Parathyroid adenoma (tissue), 2 donors: ENCODE measurements at regions not wholly inside any gene's neighbourhood (a gene's known extent, or its start where the extent isn't known, plus 50 kb on each side); places are given as distances from the start of the nearest gene placed in this dataset.

Source experiments
- H2AFZ ChIP-seq: fragments of 300-600 bp; sonication (generic); one replicate; pipeline ENCODE4 v1.7.0; 2017; ENCODE audit warnings: antibody characterized with exemption, mild to moderate bottlenecking
- H3K27ac ChIP-seq: fragments of 300-600 bp; sonication (generic); one replicate; pipeline ENCODE4 v1.7.0; 2017
- H3K27me3 ChIP-seq: fragments of 300-600 bp; sonication (generic); one replicate; pipeline ENCODE4 v1.7.0; 2017; ENCODE audit warnings: low read length; ENCODE audit not compliant: control insufficient read depth, insufficient read depth
- H3K36me3 ChIP-seq: fragments of 300-600 bp; sonication (generic); one replicate; pipeline ENCODE4 v1.7.0; 2017; ENCODE audit warnings: low read length; ENCODE audit not compliant: control insufficient read depth, insufficient read depth
- H3K4me1 ChIP-seq: fragments of 300-600 bp; sonication (generic); one replicate; pipeline ENCODE4 v1.7.0; 2017; ENCODE audit warnings: control low read depth
- H3K4me2 ChIP-seq: fragments of 300-600 bp; sonication (generic); one replicate; pipeline ENCODE4 v1.7.0; 2017; ENCODE audit warnings: low read length
- H3K4me3 ChIP-seq: fragments of 300-600 bp; sonication (generic); one replicate; pipeline ENCODE4 v1.7.0; 2017; ENCODE audit warnings: low read depth, low read length
- H3K79me2 ChIP-seq: fragments of 300-600 bp; sonication (generic); one replicate; pipeline ENCODE4 v1.7.0; 2017; ENCODE audit warnings: control low read depth
- H3K9ac ChIP-seq: fragments of 300-600 bp; sonication (generic); one replicate; pipeline ENCODE4 v1.7.0; 2017; ENCODE audit warnings: mild to moderate bottlenecking
- H3K9me3 ChIP-seq: fragments of 300-600 bp; sonication (generic); one replicate; pipeline ENCODE4 v1.7.0; 2017; ENCODE audit warnings: low read length; ENCODE audit not compliant: control insufficient read depth
- TF ChIP-seq, protein P1 (sequence below): fragments of 300-600 bp; sonication (generic); IDR thresholded peaks from one replicate; pipeline ENCODE4 v1.7.0; 2017; ENCODE audit warnings: antibody characterized with exemption, mild to moderate bottlenecking
- donor health status: primary hyperparathyroidism.

DNA sequence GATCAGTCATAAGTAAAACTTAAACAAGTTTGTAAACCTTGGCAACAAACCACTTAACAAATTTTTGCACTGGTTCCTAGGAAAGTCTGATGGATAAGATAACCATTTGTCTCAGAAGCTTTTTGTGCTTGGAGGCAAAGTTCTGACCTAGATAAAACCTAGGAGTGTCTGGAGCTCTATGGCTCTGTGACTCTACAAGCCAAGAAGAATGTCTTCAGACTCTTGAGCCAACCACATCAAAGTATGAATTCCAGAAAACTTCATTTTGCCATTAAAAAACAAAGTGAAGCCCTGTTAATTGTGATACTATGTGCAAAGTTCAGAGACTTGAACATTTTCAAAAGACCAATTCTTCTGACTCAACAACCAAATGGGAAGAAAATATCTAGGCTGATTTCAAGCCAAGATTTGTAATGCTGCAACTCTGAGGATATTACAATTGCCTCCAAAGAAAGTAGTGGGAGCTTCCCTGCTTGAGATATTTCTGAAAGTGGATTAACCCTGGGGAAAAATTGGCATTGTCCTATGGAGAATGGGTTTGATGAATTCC, 158.1 kb upstream of the FOXQ1 start:
- no peaks in the 10 kb centered on the region for H3K4me1 ChIP-seq
- TF ChIP-seq, protein P1, sequence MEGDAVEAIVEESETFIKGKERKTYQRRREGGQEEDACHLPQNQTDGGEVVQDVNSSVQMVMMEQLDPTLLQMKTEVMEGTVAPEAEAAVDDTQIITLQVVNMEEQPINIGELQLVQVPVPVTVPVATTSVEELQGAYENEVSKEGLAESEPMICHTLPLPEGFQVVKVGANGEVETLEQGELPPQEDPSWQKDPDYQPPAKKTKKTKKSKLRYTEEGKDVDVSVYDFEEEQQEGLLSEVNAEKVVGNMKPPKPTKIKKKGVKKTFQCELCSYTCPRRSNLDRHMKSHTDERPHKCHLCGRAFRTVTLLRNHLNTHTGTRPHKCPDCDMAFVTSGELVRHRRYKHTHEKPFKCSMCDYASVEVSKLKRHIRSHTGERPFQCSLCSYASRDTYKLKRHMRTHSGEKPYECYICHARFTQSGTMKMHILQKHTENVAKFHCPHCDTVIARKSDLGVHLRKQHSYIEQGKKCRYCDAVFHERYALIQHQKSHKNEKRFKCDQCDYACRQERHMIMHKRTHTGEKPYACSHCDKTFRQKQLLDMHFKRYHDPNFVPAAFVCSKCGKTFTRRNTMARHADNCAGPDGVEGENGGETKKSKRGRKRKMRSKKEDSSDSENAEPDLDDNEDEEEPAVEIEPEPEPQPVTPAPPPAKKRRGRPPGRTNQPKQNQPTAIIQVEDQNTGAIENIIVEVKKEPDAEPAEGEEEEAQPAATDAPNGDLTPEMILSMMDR: no peak
- H3K9ac ChIP-seq: no peak overlapping the region
- H2AFZ ChIP-seq: no peak overlapping the region
- no peaks in the 10 kb centered on the region for H3K79me2 ChIP-seq
- H3K36me3 ChIP-seq: no peaks in the 10 kb centered on the region
- no peak overlapping the region for H3K4me2 ChIP-seq
- no peak overlapping the region for H3K27ac ChIP-seq
- H3K9me3 ChIP-seq: no peaks in the 10 kb centered on the region
- no peaks in the 10 kb centered on the region for H3K27me3 ChIP-seq
- H3K4me3 ChIP-seq: no peak overlapping the region

DNA sequence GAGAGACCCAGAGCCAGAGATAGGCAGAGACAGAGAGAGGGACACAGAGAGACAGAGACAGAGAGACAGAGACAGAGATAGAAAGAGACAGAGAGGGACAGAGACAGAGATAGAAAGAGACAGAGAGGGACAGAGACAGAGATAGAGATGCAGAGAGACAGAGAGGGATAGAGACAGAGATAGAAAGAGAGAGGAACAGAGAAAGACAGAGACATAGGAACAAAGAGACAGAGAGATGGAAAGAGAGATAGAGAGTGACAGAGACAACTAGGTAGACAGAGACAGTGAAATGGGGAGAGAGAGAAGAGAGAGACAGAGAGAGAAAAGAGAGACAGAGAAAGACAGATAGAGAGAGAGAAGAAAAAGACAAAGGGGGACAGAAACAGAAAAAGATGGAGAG, 165.4 kb upstream of the FOXQ1 start:
- Histone ChIP-seq H2AFZ (no peak overlapping the region), H3K4me3 (no peak overlapping the region), H3K36me3 (no peaks in the 10 kb centered on the region), H3K4me1 (no peaks in the 10 kb centered on the region), H3K79me2 (no peaks in the 10 kb centered on the region), H3K9me3 (no peaks in the 10 kb centered on the region), H3K4me2 (no peak overlapping the region), H3K27me3 (peaks cover 7% of the 10 kb centered on the region), H3K9ac (no peak overlapping the region), H3K27ac (no peak overlapping the region)
- TF ChIP-seq, protein P1: no peak

DNA sequence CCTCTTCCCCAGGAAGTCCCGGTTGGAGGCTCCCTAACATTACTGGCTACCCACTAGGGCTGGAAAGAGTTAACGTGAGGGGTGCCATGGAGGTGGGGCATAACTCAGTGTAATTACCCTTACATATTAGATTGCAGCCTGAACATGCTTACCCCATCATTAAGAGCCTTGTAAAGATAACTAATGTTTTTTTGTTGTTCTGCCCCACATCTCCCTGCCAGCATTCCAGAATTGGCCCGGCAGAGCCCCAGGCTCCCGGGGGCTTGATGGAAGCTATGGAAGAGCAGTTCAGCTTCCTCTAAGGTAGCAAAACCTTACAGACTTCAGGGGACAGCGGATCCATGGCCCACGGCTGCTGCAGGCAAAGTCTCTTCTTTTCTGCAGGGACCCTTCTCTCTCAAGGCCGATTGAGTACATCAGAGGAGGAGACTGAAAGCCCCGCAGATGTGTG, 166.1 kb upstream of the FOXQ1 start:
- Histone ChIP-seq H3K9ac (no peak overlapping the region), H2AFZ (no peak overlapping the region), H3K9me3 (no peaks in the 10 kb centered on the region), H3K36me3 (no peaks in the 10 kb centered on the region), H3K27me3 (peaks cover 7% of the 10 kb centered on the region), H3K4me3 (no peak overlapping the region), H3K4me2 (no peak overlapping the region), H3K4me1 (no peaks in the 10 kb centered on the region), H3K79me2 (no peaks in the 10 kb centered on the region), H3K27ac (no peak overlapping the region)
- TF ChIP-seq, protein P1: no peak

DNA sequence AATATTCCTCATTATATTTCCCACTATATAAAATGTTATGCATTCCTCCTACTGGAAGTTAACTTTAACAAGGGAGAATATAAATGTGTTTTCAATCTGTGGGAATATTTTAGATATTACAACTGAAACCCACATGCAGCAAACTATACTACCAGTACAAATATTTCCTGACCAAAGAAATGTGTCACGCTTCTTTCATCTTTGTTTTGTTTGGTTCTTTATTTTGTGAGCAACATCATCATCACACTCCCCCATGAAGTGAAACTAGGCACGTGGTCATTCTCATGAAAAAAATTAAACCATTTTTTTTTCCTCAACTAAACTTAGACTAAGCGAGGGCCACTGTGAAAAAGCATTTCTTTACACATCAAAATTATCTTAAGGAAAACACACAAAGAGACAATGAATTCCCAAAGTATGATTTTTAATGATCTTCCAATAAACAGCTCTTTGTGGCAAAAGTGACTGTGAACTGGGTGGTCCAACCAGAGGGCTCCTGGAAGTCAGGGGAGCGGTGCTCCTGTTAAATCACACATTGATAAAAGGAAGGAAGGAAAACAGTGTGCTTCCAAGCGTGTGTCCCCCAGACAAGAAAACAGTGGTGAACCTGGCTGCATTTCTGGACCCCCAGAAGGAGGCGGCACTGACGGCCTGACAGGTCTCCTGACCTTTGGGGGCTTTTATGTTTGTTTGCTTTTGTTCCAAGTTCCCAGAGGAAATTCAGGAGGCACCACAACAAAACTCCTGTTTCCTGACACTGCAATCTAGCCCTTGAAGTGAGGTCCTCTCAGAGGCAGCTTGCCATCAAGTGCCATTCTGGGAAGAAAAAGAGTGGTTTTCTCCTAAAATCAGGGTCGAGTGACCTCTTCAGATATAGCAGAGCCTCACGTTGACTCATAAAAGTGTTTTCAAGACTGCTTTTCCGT, 166.8 kb upstream of the FOXQ1 start:
- Histone ChIP-seq H3K79me2 (no peaks in the 10 kb centered on the region), H3K9me3 (no peaks in the 10 kb centered on the region), H3K4me3 (no peak overlapping the region), H3K27ac (no peak overlapping the region), H3K9ac (no peak overlapping the region), H3K36me3 (no peaks in the 10 kb centered on the region), H3K4me2 (no peak overlapping the region), H3K27me3 (peaks cover 7% of the 10 kb centered on the region), H2AFZ (no peak overlapping the region), H3K4me1 (no peaks in the 10 kb centered on the region)
- TF ChIP-seq, protein P1: no peak
